ENCODE measurements at regions not wholly inside any gene's neighbourhood (a gene's known extent, or its start where the extent isn't known, plus 50 kb on each side); places are given as distances from the start of the nearest gene placed in this dataset.

DNA sequence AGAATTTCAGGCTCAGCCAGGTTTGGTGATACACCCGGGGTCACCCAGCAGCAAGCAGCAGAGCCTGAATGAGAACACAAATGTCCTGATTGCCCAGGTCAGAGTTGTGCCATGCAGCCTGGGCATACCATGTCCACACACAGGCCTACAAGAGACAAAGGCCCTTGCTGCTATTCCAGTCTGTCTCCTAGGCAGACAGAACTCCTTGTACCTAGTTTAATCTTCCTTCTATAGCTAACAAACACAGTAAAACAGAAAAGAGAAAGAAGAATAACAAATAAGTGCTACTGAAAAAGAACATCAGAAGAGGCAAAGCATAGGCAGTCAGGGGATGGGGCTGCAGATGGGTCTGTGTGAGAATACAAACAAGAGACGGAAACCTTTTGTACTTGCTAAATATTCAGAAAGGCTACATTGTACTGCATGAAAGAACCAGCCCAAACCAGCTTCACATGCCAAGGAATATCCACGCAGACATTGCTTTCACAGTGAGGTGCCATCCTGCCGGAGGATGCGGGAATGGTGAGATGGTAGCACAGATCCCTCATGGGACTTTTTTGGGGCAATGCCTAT lies 401.7 kb downstream of the OMA1 start:
- H3K4me1 Mint-ChIP-seq = no peaks in the 10 kb centered on the region
- Histone ChIP-seq H2AFZ (ENCODE audit: insufficient read depth, low read depth, low read length, poor library complexity, severe bottlenecking) (no peak overlapping the region), H4K20me1 (ENCODE audit: control insufficient read depth, insufficient read depth, low read length, poor library complexity, severe bottlenecking) (no peaks in the 10 kb centered on the region), H3K9ac (ENCODE audit: low read length) (no peak overlapping the region), H3K79me2 (ENCODE audit: control insufficient read depth, insufficient read depth, low read length) (no peaks in the 10 kb centered on the region), H3K36me3 (replicated peaks in 1 of 2; ENCODE audit: control extremely low read depth in 1 of 2, control insufficient read depth in 1 of 2, extremely low read depth in 1 of 2, insufficient read depth in 2 of 2, low read length in 1 of 2) (no peaks in the 10 kb centered on the region), H3K4me1 (ENCODE audit: control insufficient read depth in 2 of 2, insufficient read depth in 2 of 2, low read length in 2 of 2) (no peaks in the 10 kb centered on the region), H3K9me3 (ENCODE audit: control extremely low read depth in 1 of 3, control insufficient read depth in 2 of 3, insufficient read depth in 1 of 3, low read length in 2 of 3) (no peaks in the 10 kb centered on the region), H3K4me3 (ENCODE audit: control extremely low read depth in 1 of 5, extremely low read depth in 1 of 5, insufficient read depth in 1 of 5, low read depth in 2 of 5, low read length in 4 of 5) (no peak overlapping the region), H3K27me3 (replicated peaks in 1 of 4; ENCODE audit: control extremely low read depth in 1 of 4, control insufficient read depth in 3 of 4, insufficient read depth in 4 of 4, low read length in 3 of 4) (no peaks in the 10 kb centered on the region), H3K27ac (ENCODE audit: low read length in 2 of 2) (no peak overlapping the region), H3K4me2 (replicated peaks; ENCODE audit: low read depth, low read length, poor library complexity, severe bottlenecking) (no peak overlapping the region)
- no peak overlapping the region for H3K4me3 Mint-ChIP-seq
- WGBS (ENCODE audit: insufficient coverage) = 92% methylated on average over 5 of the region's 5 CpGs
- no peak for ATAC-seq (ENCODE audit: low read depth)
- ChIA-PET CTCF (no interaction called here), POLR2A (no interaction called here)
- no peak overlapping the region for H3K27ac Mint-ChIP-seq
- H3K9me3 Mint-ChIP-seq (ENCODE audit: insufficient read depth) = peaks cover 2% of the 10 kb centered on the region
- intact Hi-C loops (cut with micrococcal nuclease) = no loop called here
- peaks cover 3% of the 10 kb centered on the region for H3K27me3 Mint-ChIP-seq
- TF ChIP-seq EZH2 (IDR thresholded peaks at IDR 0.05; ENCODE audit: borderline replicate concordance, insufficient read depth, low read depth, low read length, poor library complexity, severe bottlenecking) = no peak
- TF ChIP-seq, protein P1, sequence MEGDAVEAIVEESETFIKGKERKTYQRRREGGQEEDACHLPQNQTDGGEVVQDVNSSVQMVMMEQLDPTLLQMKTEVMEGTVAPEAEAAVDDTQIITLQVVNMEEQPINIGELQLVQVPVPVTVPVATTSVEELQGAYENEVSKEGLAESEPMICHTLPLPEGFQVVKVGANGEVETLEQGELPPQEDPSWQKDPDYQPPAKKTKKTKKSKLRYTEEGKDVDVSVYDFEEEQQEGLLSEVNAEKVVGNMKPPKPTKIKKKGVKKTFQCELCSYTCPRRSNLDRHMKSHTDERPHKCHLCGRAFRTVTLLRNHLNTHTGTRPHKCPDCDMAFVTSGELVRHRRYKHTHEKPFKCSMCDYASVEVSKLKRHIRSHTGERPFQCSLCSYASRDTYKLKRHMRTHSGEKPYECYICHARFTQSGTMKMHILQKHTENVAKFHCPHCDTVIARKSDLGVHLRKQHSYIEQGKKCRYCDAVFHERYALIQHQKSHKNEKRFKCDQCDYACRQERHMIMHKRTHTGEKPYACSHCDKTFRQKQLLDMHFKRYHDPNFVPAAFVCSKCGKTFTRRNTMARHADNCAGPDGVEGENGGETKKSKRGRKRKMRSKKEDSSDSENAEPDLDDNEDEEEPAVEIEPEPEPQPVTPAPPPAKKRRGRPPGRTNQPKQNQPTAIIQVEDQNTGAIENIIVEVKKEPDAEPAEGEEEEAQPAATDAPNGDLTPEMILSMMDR (IDR thresholded peaks at IDR 0.05) = no peak
- DNase-seq = no peak

DNA sequence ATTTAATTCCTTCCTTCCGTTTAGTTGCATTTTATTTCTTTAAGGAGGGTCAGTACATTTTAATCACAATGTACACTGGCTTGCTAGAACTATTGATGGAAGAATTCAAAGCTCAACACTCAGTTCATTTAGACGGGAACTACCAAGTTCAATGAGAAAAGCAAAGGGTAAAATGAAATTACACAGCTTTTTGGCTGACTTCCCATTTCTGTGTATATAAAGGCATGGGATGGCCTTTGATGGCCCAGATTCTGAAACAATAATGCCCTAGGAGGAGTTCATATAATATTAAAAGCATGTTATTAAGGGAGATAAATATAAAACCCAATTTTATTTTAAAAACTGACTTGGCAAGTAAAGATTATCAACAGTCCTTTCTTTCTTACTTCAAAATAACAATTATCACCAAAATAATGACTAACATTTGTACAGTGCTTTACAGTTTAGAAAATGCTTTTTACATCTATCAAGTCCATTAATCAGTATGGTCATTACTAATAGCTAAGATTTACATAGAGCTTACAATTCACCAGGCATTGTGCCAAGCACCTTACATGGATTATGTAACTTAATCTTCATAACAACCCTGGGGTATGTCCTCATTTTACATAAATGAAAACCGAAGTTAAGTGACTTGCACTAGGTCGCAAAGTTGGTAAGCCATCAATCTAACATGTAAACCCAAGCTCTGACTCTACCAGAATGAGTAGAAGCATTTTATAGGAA lies 402.4 kb downstream of the OMA1 start:
- no peak overlapping the region for H3K4me3 ChIP-seq (ENCODE audit: control extremely low read depth in 1 of 5, extremely low read depth in 1 of 5, insufficient read depth in 1 of 5, low read depth in 2 of 5, low read length in 4 of 5)
- H3K9ac ChIP-seq (ENCODE audit: low read length) = no peak overlapping the region
- DNase-seq (no peak), ATAC-seq (ENCODE audit: low read depth) (no peak)
- no peak overlapping the region for H3K27ac Mint-ChIP-seq
- H4K20me1 ChIP-seq (ENCODE audit: control insufficient read depth, insufficient read depth, low read length, poor library complexity, severe bottlenecking) = no peaks in the 10 kb centered on the region
- no peaks in the 10 kb centered on the region for H3K36me3 ChIP-seq (replicated peaks in 1 of 2; ENCODE audit: control extremely low read depth in 1 of 2, control insufficient read depth in 1 of 2, extremely low read depth in 1 of 2, insufficient read depth in 2 of 2, low read length in 1 of 2)
- peaks cover 3% of the 10 kb centered on the region for H3K27me3 Mint-ChIP-seq
- H3K9me3 ChIP-seq (ENCODE audit: control extremely low read depth in 1 of 3, control insufficient read depth in 2 of 3, insufficient read depth in 1 of 3, low read length in 2 of 3) = no peaks in the 10 kb centered on the region
- H3K27me3 ChIP-seq (replicated peaks in 1 of 4; ENCODE audit: control extremely low read depth in 1 of 4, control insufficient read depth in 3 of 4, insufficient read depth in 4 of 4, low read length in 3 of 4) = no peaks in the 10 kb centered on the region
- no peak overlapping the region for H3K4me2 ChIP-seq (replicated peaks; ENCODE audit: low read depth, low read length, poor library complexity, severe bottlenecking)
- no peak overlapping the region for H3K4me3 Mint-ChIP-seq
- no peak overlapping the region for H2AFZ ChIP-seq (ENCODE audit: insufficient read depth, low read depth, low read length, poor library complexity, severe bottlenecking)
- H3K27ac ChIP-seq (ENCODE audit: low read length in 2 of 2) = no peak overlapping the region
- WGBS (ENCODE audit: insufficient coverage) = no CpG with 5 or more reads among the region's 4 CpGs
- ChIA-PET POLR2A (no interaction called here), CTCF (no interaction called here)
- intact Hi-C loops (cut with micrococcal nuclease) = no loop called here
- no peaks in the 10 kb centered on the region for H3K4me1 ChIP-seq (ENCODE audit: control insufficient read depth in 2 of 2, insufficient read depth in 2 of 2, low read length in 2 of 2)
- TF ChIP-seq, protein P1 (IDR thresholded peaks at IDR 0.05) = no peak
- no peak for TF ChIP-seq EZH2 (IDR thresholded peaks at IDR 0.05; ENCODE audit: borderline replicate concordance, insufficient read depth, low read depth, low read length, poor library complexity, severe bottlenecking)
- H3K9me3 Mint-ChIP-seq (ENCODE audit: insufficient read depth) = peaks cover 3% of the 10 kb centered on the region
- no peaks in the 10 kb centered on the region for H3K79me2 ChIP-seq (ENCODE audit: control insufficient read depth, insufficient read depth, low read length)
- H3K4me1 Mint-ChIP-seq = no peaks in the 10 kb centered on the region
